HEK293T (cell line): ENCODE measurements at regions not wholly inside any gene's neighbourhood (a gene's known extent, or its start where the extent isn't known, plus 50 kb on each side); places are given as distances from the start of the nearest gene placed in this dataset.

Experiments
- CTBP1 ChIP-seq: fragments of 450-650 bp; IDR thresholded peaks from 2 replicates; pipeline ENCODE4 v1.6.1; 2016; ENCODE audit warnings: borderline replicate concordance
- ELF4 ChIP-seq: fragments of 450-650 bp; IDR thresholded peaks from 2 replicates; pipeline ENCODE4 v1.6.1; 2017; ENCODE audit warnings: antibody characterized with exemption
- FOXA1 ChIP-seq: fragments of 450-650 bp; IDR thresholded peaks from 2 replicates; pipeline ENCODE4 v1.6.1; 2016; ENCODE audit warnings: mild to moderate bottlenecking
- FOXK2 ChIP-seq: fragments of 450-650 bp; IDR thresholded peaks from 2 replicates; pipeline ENCODE4 v1.6.1; 2016; ENCODE audit warnings: mild to moderate bottlenecking
- FOXM1 ChIP-seq: fragments of 450-650 bp; IDR thresholded peaks from 2 replicates; pipeline ENCODE4 v1.6.1; 2017; ENCODE audit warnings: mild to moderate bottlenecking, borderline replicate concordance
- LEF1 ChIP-seq: fragments of 450-650 bp; IDR thresholded peaks from 2 replicates; pipeline ENCODE4 v1.6.1; 2017; ENCODE audit warnings: mild to moderate bottlenecking, borderline replicate concordance
- NFRKB ChIP-seq: fragments of 450-650 bp; IDR thresholded peaks from 2 replicates; pipeline ENCODE4 v1.6.1; 2016; ENCODE audit warnings: mild to moderate bottlenecking, moderate library complexity
- PKNOX1 ChIP-seq: fragments of 450-650 bp; IDR thresholded peaks from 2 replicates; pipeline ENCODE4 v1.6.1; 2016
- SP1 ChIP-seq: fragments of 450-650 bp; IDR thresholded peaks from 2 replicates; pipeline ENCODE4 v1.6.1; 2017

- TF ChIP-seq CTBP1 (no peak), ELF4 (no peak), SP1 (no peak), LEF1 (no peak), NFRKB (no peak), FOXM1 (no peak), FOXK2 (no peak), FOXA1 (no peak), PKNOX1 (no peak)
These were observed 683.4 kb downstream of the TBC1D22A start for GRCh38 chr22:47445716-47446290.
